CD4-positive, alpha-beta T cell treated with Interleukin-15 for 4 hours (primary cell): ENCODE measurements at regions not wholly inside any gene's neighbourhood (a gene's known extent, or its start where the extent isn't known, plus 50 kb on each side); places are given as distances from the start of the nearest gene placed in this dataset.
"Not testable (repeated sequence)": the region's sequence is repeated elsewhere in the genome, so short reads cannot be mapped to it uniquely, and the experiment has no call there.

ENCODE experiments used
- DNase-seq: peaks from one replicate; pipeline ENCODE4 v3.0.0-alpha.2; 2020; ENCODE audit warnings: low spot score

DNA sequence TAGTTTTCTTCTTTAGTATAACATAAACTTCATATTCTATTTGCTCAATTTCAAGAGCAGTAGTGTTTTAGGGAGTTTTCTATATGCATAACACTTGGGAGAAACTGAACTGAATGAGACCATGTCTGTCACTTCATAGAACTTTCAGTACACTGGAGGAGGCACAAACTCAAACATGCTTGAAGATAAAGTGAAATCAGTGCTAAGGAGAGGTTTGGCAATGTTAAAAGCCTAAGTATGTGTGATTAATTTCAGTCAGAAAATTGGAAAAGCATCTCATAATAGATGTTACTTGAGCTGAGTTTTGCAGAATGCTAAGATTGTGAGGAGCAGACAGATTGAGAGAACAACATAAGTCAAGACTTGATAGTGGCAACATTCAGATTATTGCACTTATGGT lies 411.2 kb upstream of the HS3ST1 start:
- DNase-seq: no peak

DNA sequence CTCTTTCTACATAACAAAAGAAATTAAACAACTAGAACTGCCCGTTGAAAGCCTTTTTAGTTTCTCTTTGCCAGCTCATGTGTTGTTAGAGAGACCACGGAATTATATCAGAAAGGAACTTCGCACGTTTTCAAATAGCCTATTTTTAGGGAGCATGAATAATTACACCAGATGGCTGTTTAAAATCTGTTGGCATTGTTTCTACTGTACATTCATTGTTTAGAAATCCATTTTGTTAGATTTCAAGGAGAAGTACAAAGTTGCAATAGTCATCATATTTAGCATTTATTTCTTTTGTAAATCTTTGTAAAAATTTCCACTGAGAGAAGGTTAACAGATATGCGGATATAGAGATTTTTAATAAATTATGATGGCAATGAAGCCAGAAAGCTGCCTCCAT lies 403.0 kb upstream of the HS3ST1 start:
- no peak for DNase-seq

DNA sequence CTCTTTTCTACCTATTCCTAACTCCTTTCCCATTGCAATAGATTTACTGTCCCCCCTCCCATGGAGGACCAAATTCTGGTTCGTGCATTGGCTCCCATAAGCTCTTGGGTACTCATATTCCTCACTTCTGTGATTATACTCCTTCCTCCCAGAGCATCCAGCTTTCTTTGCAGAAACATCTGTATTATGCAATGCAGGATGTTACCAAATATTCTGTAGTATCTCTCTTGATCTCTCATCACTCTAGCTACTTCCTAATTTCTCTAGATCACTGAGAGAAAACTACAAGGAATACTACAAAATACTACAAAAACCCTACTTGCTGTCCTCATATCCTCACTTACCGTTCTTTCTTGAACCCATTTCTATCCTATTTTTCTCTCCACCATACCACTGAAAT lies 395.9 kb upstream of the HS3ST1 start:
- no peak for DNase-seq

DNA sequence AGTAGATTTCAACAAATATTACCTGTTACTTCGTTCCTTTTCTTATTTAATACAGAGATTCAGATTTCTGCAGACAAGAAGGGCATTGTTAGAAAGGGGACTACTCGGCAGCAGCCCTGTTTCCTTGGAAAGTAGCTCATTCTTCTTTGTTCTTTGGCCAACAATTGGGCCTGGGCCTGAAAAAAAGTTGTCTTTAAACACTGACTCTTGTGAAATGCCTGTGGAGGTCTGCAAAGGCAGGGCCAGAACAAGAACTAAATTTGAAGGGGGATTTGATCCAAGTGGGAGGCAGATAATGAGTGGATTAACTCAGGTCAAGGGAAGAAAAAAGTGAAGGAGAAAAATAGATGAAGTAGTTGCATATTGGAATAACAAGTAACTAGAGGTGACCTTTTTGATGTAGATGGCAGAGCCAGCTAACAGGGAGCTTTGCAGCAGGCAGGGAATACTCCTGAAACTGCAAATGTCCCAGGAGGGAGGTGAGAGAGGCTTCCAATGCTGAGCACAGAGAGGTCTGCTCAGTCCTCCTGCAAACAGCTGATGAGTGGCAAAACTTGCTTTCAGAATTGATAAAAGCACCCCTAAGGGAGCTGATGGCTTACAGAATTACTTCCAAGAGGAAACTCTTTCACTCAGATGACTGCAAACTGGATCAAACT lies 393.2 kb upstream of the HS3ST1 start:
- DNase-seq: no peak

DNA sequence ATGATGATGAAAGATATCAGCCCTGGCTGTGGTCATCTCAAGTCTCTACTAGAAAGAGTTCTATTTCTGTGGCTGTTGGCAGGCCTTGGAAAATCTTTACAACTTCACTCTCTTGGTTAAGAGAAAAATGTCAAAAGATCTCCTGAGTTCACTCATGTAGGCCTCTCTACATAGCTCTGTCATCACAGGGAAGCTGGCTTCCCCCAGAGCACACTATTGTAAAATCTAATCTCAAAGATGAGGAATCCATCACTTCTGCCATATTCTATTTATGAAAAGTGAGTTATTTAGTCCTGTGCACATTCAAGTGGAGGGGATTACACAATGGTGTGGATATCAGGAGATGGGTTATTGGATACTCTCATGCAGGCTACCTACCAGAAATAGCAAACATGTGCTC lies 388.4 kb upstream of the HS3ST1 start:
- DNase-seq: no peak

DNA sequence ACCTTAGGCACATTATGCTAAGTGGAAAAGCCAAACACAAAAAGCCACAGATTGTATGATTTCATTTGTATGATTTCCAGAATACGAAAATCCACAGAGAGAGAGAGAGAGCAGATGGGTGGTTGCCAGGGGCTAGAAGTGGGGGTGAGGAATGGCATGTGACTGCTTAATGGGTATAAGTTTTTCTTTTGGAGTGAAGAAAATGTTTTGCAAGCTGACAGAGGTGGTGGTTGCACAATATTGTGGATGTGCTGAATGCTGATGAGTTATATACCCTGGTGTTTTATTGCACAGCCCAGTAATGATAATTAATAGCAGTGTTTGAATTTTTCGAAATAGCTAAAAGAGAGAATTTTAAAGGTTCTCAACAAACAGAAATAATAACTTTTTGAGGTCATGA lies 386.1 kb upstream of the HS3ST1 start:
- DNase-seq: no peak

DNA sequence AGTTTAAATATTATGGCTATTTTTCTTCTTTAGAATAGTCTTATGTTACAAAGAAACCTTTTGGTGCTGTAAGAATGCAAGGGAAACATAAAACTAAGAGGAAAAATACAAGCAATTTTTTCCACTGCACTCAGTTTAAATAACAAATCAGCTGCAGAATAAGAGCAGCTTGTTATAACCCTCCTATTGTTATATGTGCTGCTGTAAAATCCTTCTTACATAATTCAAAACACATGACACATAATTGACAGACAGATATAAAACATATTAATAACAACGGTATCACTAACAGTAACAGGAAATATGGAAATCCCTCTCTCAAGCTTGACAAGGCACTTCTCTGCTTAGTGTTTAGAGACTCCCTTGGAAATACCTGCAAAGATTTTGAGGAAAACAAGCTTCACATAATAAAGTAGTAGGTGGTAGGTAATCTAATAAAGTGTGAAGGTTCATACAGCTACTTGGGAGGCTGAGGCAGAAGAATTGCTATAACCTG lies 385.3 kb upstream of the HS3ST1 start:
- no peak for DNase-seq

DNA sequence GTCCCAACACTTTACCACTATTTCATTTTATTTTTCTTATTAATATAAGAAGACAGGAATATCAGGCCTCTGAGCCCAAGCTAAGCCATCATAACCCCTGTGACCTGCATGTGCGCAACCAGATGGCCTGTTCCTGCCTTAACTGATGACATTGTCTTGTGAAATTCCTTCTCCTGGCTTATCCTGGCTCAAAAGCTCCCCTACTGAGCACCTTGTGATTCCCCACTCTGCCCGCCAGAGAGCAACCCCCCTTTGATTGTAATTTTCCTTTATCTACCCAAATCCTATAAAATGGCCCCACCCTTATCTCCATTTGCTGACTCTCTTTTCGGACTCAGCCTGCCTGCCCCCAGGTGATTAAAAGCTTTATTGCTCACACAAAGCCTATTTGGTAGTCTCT lies 382.8 kb upstream of the HS3ST1 start:
- not testable (repeated sequence) for DNase-seq

DNA sequence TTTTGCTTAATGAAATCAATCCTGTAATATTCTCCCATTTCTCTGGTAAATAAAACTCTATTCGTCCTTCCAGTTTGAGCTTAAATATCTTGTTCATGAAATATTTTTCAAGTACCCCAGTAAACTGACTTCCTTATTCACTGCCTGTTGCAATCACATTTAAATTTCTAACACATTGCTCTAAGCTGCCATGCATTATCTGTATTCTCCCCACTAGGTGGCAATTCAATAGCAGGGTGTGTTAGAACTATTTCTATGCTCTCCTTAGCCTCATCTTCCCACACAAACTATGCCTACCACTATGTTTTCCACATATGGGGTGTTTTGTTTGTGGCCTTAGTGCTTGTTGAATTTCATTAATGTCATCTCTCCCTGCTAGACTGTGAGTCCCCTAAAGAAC lies 377.1 kb upstream of the HS3ST1 start:
- no peak for DNase-seq

DNA sequence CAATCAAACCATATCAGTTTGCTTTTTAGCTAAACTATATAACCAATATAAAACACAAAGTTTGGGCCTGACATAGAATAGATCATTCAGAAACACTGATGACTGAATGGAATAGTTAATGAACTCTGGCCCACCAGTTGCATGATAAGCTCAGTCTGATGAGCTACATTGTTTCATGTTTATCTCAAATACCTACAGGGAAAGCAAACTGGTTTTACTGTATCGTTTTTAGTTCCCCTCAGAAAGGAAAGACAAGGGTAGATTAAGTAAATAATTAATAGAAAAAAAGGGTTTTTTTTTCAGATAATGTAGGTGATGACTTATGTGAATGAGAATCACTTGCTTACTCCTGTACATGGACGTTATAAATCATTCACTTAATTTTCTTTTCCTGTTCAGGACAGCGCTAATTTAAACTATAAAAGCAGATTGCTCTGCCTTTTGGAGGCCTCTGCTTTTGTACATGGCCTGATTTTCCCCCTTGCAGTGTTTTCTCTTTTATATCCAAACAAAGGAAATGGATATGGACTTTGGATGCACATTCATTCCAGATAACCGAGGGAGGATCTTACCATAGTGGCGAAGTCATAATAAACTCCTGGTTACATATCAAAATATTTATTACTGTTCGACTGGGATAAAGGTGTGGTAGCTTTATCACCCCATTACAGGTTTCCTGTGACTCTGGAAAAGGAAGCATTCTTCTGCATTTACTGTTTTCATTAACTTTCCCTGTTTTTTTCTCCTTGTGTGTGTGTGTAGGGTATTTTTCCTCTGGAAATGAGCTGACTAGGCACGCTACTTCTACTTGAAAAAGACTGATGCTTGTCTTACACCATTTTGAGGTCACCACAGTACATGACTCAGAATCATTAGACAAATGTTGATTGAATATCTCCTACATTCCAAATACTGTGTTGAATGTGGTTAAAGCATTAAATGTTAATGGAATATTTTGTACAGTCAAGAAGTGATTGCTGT lies 373.1 kb upstream of the HS3ST1 start:
- DNase-seq: no peak

DNA sequence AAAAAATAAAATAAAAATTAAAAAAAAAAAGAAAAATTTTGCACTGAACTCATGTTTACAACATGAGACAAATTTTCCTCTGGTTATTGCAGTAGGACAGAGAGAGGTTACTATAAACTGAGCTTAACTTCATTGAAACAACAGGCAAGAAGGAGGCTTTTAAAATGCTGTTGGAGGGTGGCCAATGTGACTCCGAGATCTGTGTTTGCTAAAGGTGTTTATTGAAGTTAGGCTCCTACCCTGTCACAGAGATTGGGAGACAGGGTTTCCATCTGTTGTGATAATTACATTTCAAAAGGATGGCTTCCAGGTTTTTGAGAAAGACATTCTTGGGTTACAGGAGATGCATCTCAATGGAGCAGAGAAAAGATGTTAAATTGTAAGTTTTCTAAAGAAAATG lies 370.5 kb upstream of the HS3ST1 start:
- no peak for DNase-seq

DNA sequence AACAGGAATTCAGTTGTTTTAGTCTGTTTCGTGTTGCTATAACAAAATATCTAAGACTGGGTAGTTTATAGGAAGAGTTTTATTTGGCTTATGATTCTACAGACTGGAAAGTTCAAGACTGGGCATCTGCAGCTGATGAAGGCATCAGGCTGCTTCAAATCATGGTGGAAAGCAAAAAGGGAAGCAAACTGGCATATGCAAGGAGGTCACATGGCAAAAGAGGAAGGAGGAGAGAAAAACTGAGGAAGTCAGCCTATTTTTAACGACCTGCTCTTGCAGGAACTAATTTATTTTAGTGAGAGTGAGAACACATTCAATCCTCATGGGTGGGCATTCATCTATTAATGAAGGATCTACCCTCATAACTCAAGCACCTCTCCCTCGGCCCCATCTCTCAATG lies 363.1 kb upstream of the HS3ST1 start:
- DNase-seq: no peak

DNA sequence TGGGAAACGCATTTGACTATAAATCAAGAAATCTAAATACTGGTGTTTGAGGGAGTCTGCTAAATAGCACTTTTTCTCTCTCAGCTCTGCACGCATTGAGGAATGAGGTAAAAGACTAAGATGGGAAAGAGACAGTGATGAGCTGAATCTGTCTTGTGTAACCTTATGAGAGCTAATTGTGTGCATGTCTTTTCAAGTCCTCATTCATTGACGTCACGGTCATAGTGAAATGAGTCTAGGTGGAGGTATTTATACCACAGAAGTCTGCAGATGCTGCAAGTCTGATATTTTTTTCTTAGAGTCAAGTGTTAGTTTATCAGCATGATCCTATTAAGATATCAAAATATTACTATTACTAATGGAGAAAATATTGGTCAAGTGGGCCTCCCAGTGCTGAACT lies 361.5 kb upstream of the HS3ST1 start:
- no peak for DNase-seq

DNA sequence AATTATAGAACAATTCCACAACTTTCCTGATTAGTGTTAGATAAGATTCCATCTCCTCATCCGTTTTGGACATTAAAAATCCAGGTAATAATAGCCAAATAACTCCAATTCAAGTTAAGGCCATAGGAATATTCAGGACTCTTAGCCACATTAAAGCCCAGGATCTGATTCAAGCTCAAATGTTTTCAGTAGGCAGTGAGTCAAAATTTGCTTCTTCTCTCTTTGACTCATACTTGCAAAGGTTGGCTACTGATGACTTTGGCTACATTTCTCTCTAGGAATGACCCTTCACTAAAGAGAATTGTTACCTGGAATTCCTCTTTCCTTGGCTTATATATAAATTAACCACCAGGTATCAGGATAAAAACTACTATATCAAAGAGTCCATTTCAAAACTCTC lies 354.9 kb upstream of the HS3ST1 start:
- DNase-seq: no peak

DNA sequence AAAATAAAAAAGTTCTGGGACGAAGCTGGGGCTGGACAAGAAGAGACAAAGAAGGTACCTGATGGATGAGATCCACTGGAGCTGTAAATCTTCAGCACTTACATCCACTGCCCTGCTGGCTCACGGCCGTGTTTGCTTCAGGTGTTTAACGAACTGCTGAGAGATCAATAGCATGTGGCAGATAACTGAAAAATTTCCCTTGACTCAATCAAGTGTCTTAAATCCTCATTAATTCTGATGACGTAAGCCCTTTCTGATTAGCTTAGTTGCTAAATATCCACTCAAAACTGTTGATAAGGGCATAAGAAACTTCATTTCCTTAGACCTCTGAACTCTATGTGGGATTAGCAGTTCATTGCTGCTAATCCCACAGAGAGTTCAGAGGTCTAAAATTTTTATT lies 354.2 kb upstream of the HS3ST1 start:
- DNase-seq: no peak

DNA sequence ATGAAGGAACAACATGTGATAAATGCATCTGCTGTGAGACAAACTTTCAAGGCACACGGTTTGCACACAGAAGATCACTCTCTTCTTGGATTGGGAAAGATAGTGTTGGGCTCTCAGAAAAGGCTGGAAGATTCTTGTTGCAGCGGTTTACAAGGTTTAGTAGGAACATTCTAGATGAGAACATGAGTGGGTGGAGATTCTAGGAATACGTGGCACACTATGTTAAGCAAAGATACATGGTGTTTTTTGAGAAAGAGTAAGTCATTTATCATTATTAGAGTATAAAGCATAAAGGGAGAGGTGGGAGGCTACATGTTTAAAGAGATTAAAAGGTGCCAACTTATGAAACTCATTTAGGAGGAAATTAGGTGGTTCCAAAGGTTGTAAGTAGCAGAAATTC lies 348.8 kb upstream of the HS3ST1 start:
- no peak for DNase-seq

DNA sequence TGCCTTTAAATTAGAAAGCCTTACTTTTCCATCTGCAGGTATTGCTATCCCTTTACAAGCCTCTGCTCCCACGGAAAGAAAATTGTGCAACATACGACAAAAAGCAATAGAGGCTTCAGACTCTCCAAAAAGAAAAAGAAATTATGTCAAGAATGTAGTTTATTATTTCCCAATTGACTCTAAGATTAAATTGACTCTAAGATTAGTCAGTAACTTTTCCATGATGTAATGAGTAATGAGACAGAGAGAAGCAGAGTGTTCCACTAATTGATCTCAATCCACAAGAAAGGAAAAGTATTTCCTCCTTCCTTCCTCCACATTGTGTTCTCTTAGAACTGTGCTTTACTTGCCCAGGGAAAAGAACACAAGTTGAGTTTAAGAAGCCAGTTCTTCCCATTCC lies 345.7 kb upstream of the HS3ST1 start:
- no peak for DNase-seq

DNA sequence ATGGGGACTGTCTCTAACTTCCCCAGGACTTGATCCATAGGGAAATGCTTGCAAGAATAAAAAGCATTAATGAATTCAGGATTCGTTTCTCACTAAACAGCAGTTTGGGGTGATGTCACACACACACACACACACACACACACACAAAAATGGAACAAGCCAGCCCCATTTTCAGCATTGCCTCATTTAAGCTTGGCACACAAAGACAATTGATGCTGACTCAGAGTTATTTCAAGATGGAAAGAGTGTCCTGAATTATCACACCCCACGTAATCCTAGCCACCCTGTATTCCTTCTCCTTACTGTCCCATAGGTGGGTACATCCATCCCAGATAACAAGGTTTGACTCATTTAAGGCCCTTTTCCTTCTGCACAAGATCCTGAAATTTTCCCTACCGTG lies 345.1 kb upstream of the HS3ST1 start:
- DNase-seq: no peak

DNA sequence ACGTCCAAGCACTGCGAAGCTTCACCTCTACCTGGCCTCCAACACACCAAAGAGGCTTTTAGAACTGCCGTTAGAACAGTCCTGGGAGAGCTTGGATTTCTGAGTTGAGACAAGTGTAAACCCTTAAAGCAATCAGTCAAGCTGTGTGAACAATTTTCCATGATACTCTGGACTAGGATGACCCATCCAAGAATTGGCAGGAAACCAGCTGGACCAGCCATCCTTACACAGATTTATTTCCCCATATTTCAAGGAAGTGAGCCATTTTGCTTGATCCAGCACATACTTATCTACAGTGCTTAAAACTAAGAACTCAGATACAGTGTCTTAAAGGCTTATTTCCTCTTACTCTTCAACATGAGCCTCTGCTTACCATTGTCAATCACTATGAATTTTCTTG lies 340.7 kb upstream of the HS3ST1 start:
- no peak for DNase-seq

DNA sequence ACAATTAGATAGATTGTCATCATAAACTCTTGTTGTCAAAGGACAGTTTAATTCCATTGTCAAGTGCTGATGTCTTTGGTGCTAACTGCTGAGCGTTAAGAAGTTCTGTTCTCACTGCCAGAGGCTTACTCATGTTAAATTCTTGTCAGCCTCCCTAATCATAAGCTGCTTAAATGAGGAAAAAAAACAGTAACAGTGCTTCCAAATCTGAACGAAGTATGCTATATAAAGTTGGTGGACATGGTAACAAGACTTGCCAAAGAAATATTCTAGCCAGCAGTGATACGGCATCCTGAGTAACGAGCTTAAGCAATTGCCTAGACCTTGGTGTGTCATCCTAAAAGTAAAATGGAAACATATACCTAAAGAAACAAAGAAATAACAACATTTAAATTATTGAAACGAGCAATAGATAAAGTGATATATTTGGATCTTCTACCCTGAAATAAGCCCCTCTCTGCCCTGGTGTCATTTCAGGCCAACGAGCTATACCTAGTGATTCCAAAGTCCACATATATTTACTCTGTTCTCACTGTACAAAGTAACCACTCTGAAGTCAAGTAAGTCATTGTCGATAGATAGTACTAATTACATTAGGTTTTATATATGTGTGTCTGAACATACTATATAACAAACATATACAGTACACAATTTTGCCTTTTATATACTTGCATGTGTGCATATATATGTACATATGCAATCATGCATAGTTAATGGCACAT lies 339.7 kb upstream of the HS3ST1 start:
- DNase-seq: no peak

DNA sequence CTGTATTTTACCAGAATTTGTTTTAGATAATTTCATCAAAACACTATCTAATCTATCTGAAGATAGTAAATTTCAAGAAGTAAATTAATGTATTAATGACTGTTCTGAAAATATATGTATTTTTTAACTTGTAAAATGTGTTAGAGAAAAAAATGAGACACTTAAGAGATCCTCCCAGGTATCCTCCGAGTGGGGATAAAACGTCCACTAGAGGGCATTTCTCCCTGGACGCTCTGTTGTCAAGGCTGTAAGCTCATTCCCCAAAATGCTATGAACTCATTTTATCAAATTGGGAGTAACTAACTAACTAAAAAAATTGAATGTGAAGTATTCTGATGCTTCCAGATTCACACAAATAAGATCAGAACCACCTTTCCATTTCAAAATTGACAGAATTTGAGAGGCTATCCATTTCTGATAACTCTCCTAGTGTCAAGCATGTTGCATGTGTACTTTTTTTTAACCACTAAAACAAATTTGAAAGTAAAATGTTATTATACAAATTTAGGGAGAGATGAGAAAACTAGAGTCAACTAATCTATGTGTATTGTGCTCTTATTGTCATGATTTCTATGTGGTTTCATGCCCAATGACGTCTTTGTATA lies 337.3 kb upstream of the HS3ST1 start:
- DNase-seq: no peak

DNA sequence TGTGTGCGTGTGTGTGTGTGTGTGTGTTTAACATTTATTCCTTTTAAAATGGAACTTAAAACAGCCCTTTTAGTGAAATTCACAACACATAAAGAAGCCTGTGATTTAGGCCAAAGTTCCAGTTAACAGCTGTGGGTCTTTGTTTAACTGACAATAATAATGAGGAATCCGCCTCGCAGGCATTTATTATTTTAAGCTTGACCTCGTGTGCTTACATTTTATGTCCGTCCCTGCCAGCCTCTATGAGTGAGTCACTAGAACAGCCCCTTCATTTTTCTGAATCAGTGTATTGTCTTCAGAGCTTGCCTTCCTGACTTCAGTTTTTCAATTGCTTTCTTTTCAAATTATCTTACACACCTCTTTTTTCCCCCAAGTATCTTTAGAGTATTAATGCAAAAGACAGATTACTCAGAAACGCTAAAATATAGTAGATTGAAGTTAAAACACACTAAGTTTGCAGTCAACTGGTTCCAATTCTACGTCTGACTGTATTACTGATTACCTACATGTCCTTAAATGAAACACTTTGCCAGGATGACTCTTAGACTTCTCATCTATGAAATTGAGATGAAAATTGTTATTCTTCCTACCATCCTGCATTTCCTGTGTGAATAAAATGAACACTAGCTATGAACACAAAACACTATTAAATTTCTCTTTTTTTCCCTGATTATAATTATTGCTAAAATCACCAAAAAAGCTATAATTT lies 319.6 kb upstream of the HS3ST1 start:
- no peak for DNase-seq
